WI38 (cell line): ENCODE measurements at regions not wholly inside any gene's neighbourhood (a gene's known extent, or its start where the extent isn't known, plus 50 kb on each side); places are given as distances from the start of the nearest gene placed in this dataset.

Experiments
- H3K4me3 ChIP-seq: 2 replicates; pipeline ENCODE4 v1.5.1; 2011; ENCODE audit warnings: low read depth, mild to moderate bottlenecking, control low read depth, low read length
- TF ChIP-seq, protein P1 (sequence below): IDR thresholded peaks from 2 replicates; pipeline ENCODE4 v1.5.1; 2012; ENCODE audit warnings: low read depth, mild to moderate bottlenecking, control low read depth, low read length

DNA sequence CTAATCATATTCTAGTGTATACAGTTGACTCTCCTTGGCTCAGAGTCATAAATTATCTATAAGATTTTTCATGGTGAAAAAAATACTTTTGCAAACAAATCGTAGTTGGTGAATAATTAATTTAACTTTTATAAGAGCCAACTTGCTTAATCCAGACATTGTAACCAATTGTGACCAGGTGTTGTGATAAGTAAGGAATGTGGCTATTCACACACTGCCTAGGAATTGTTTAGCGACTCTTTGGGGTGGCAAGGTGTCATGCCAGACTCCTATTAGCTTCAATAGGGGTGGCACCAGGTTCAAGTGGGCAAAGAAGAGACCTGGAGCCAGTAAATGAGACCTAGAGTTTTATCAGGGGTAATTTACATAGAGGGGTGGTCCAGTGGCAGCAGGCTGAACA lies 344.7 kb upstream of the PKDCC start:
- TF ChIP-seq, protein P1, sequence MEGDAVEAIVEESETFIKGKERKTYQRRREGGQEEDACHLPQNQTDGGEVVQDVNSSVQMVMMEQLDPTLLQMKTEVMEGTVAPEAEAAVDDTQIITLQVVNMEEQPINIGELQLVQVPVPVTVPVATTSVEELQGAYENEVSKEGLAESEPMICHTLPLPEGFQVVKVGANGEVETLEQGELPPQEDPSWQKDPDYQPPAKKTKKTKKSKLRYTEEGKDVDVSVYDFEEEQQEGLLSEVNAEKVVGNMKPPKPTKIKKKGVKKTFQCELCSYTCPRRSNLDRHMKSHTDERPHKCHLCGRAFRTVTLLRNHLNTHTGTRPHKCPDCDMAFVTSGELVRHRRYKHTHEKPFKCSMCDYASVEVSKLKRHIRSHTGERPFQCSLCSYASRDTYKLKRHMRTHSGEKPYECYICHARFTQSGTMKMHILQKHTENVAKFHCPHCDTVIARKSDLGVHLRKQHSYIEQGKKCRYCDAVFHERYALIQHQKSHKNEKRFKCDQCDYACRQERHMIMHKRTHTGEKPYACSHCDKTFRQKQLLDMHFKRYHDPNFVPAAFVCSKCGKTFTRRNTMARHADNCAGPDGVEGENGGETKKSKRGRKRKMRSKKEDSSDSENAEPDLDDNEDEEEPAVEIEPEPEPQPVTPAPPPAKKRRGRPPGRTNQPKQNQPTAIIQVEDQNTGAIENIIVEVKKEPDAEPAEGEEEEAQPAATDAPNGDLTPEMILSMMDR, result no peak
- H3K4me3 ChIP-seq, result no peak overlapping the region

DNA sequence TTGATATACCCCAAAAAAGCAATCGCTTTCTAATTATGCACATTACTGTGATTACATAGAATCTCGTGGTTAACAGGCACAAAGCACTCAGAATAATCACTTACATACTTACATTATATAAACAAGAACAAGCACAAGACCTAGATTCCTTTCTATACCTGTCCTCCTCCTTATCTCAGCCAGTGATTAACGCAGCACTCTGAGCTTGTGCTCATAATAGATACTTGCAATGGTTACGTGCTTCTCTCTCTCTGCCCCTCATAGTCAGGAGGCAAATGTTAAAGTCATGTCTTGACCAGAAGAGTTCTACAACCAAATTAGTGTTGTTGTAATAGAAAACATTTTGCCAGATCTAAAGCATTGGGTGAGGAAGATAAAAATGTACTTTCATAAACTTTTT lies 342.2 kb upstream of the PKDCC start:
- no peak overlapping the region for H3K4me3 ChIP-seq
- TF ChIP-seq, protein P1, result no peak

GRCh38 chr2:41706286-41706685 lies 341.5 kb upstream of the PKDCC start:
- TF ChIP-seq, protein P1, result no peak
- H3K4me3 ChIP-seq, result no peak overlapping the region

DNA sequence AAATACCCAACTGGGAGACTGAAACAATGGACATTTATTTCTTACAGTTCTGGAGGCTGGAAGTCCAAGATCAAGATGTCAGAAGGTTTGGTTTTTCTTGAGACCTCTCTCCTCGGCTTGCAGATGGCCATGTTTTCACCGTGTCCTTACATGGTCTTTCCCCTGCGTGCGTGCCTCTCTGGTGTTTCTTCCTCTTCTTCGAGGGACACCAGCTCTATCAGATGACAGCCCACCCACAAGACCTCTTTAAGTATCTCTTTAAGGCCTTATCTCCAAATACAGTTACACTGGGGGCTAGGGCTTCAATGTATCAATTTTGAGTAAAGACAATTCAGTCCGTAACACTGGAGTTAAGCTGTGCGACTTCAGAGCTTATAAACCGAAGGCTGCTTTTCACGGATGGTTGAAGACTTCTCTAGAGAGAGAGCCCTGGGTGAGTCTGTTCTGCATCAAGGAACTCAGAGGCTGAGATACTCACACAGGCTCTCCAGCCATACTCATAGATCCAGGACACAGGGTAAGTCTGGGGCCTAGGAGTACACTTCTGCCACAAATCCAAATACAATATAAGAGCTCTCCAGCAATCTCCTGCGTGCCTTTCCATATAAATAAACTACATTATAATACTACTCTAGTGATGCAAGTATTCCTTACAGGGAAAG lies 339.9 kb upstream of the PKDCC start:
- TF ChIP-seq, protein P1, result no peak

GRCh38 chr2:41709702-41710599 lies 337.9 kb upstream of the PKDCC start:
- H3K4me3 ChIP-seq, result no peak overlapping the region
- TF ChIP-seq, protein P1, result no peak

More for the DNA sequence above, 339.9 kb upstream of the PKDCC start:
- H3K4me3 ChIP-seq, result no peak overlapping the region

DNA sequence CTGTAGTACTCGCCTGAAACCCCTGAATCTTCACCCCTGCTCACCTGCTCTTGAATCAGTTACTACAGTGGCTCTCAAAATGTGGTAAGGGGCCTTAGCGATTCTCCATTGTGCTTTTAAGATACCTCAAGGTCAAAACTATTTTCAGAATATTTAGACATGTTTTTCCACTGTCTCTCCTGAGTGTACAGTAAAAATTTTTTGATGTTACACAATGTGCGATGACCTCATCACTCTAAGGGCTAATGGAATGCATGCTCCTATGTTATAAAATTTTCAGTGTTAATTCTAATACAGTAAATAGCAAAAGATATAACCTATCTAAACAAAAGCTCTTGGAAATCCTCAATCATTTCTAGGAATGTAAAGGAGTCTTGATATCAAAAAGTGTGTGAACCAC lies 336.9 kb upstream of the PKDCC start:
- no peak overlapping the region for H3K4me3 ChIP-seq
- TF ChIP-seq, protein P1, result no peak

- H3K4me3 ChIP-seq, result no peak overlapping the region
- TF ChIP-seq, protein P1, result no peak
Observed at GRCh38 chr2:41711736-41712135, 336.1 kb upstream of the PKDCC start.
